HG03558 (cell line): ENCODE measurements at regions not wholly inside any gene's neighbourhood (a gene's known extent, or its start where the extent isn't known, plus 50 kb on each side); places are given as distances from the start of the nearest gene placed in this dataset.

ENCODE experiments used
- ATAC-seq: cut with Tn5 transposase; IDR thresholded peaks from one replicate; pipeline ENCODE4 v1.9.1; 2021; ENCODE audit warnings: moderate number of reproducible peaks; ENCODE audit not compliant: unreplicated experiment; ENCODE audit errors: extremely low read depth

- no peak for ATAC-seq
Measured at GRCh38 chr18:66707473-66707872, 103.6 kb upstream of the CDH19 start.

- ATAC-seq, result no peak
Measured at GRCh38 chr18:66695281-66695680, 91.4 kb upstream of the CDH19 start.

- ATAC-seq, result no peak
Measured at GRCh38 chr18:66694852-66695251, 91.0 kb upstream of the CDH19 start.

GRCh38 chr18:66687635-66688034 lies 83.7 kb upstream of the CDH19 start:
- no peak for ATAC-seq

- no peak for ATAC-seq
Measured at GRCh38 chr18:66682855-66683322, 79.0 kb upstream of the CDH19 start.

- ATAC-seq, result no peak
Measured at GRCh38 chr18:66676699-66677098, 72.8 kb upstream of the CDH19 start.

GRCh38 chr18:66674286-66674685 lies 70.4 kb upstream of the CDH19 start:
- no peak for ATAC-seq

- ATAC-seq, result no peak
Measured at GRCh38 chr18:66668706-66669105, 64.8 kb upstream of the CDH19 start.

GRCh38 chr18:66662632-66663031 lies 58.7 kb upstream of the CDH19 start:
- no peak for ATAC-seq

GRCh38 chr18:66655407-66655806 lies 51.5 kb upstream of the CDH19 start:
- no peak for ATAC-seq
